Astrocyte of the cerebellum (primary cell): ENCODE measurements at regions not wholly inside any gene's neighbourhood (a gene's known extent, or its start where the extent isn't known, plus 50 kb on each side); places are given as distances from the start of the nearest gene placed in this dataset.
A peak's percentile ranks its signal among the peaks of the same experiment; 100 is the strongest.
"Not testable (repeated sequence)": the region's sequence is repeated elsewhere in the genome, so short reads cannot be mapped to it uniquely, and the experiment has no call there.

Experiments
- DNase-seq: peaks from one replicate; pipeline ENCODE4 v3.0.0-alpha.2; 2011; ENCODE audit warnings: low read depth
- H3K4me3 ChIP-seq: 2 replicates; pipeline ENCODE4 v1.5.1; 2011; ENCODE audit warnings: mild to moderate bottlenecking, low read depth, low read length, moderate library complexity
- CTCF ChIP-seq: IDR thresholded peaks from 2 replicates; pipeline ENCODE4 v1.5.1; 2012; ENCODE audit warnings: low read length, low read depth, moderate library complexity, mild to moderate bottlenecking; ENCODE audit errors: missing control alignments
- in situ Hi-C: cut with HindIII; loops from 2 replicates; pipeline ENCODE4 v1.10.0; 2017; ENCODE audit warnings: low sequenced_read_pairs

GRCh38 chr2:132068407-132068806 lies 93.3 kb downstream of the ANKRD30BL start:
- in situ Hi-C loops, H3K4me3 ChIP-seq, DNase-seq: not testable (repeated sequence)

- DNase-seq, H3K4me3 ChIP-seq, in situ Hi-C loops: not testable (repeated sequence)
Measured at GRCh38 chr2:132065391-132065790, 96.4 kb downstream of the ANKRD30BL start.

- H3K4me3 ChIP-seq, DNase-seq, in situ Hi-C loops: not testable (repeated sequence)
Measured at GRCh38 chr2:132039609-132040236, 122.0 kb downstream of the ANKRD30BL start.

GRCh38 chr2:132038883-132039235 lies 122.9 kb downstream of the ANKRD30BL start:
- H3K4me3 ChIP-seq, result peak overlapping the region; percentile 60
- DNase-seq, in situ Hi-C loops: not testable (repeated sequence)

GRCh38 chr2:132038179-132038882 lies 123.4 kb downstream of the ANKRD30BL start:
- peak overlapping the region; percentile 60 for H3K4me3 ChIP-seq
- no peak for DNase-seq

GRCh38 chr2:132037527-132038178 lies 124.1 kb downstream of the ANKRD30BL start:
- TF ChIP-seq CTCF, result peak; percentile 19
- H3K4me3 ChIP-seq, result peak overlapping the region; percentile 60
- DNase-seq, result no peak
- in situ Hi-C loops, result no loop called here

More at GRCh38 chr2:132038179-132038882, 123.4 kb downstream of the ANKRD30BL start:
- in situ Hi-C loops, result no loop called here
- TF ChIP-seq CTCF, result no peak

- H3K4me3 ChIP-seq, result no peak overlapping the region
- DNase-seq, result no peak
- in situ Hi-C loops, result no loop called here
- TF ChIP-seq CTCF, result no peak
Measured at GRCh38 chr2:132034646-132035045, 127.1 kb downstream of the ANKRD30BL start.

- in situ Hi-C loops, result no loop called here
- H3K4me3 ChIP-seq, result no peak overlapping the region
- no peak for DNase-seq
- TF ChIP-seq CTCF, result no peak
Measured at GRCh38 chr2:132033949-132034348, 127.8 kb downstream of the ANKRD30BL start.
